Lower leg skin (tissue), 4 donors: ENCODE measurements at regions not wholly inside any gene's neighbourhood (a gene's known extent, or its start where the extent isn't known, plus 50 kb on each side); places are given as distances from the start of the nearest gene placed in this dataset.

Source experiments
- DNase-seq, 2 donors: peaks; one replicate each; pipeline ENCODE4 v3.0.0-alpha.2; 2019; ENCODE audit warnings: low spot score in 2 of 2
- H3K4me3 ChIP-seq: fragments of 200-600 bp; sonication (generic); 2 replicates; pipeline ENCODE4 v1.5.1; 2017; ENCODE audit warnings: mild to moderate bottlenecking, low read depth; ENCODE audit not compliant: poor library complexity, severe bottlenecking
- POLR2A ChIP-seq, 2 donors: fragments of 450-650 bp; IDR thresholded peaks; one replicate each; pipeline ENCODE4 v1.6.1; 2016 to 2017; ENCODE audit warnings: antibody characterized with exemption in 2 of 2, mild to moderate bottlenecking in 1 of 2, moderate library complexity in 1 of 2
- WGBS, 2 donors: methylation state at CpG; one replicate each; pipeline ENCODE4 v1.1.5; 2018; 5-methylcytosine and 5-hydroxymethylcytosine counted together
- intact Hi-C: fragments of 100-400 bp; cut with DNase I; formaldehyde crosslinking; loops from one replicate; pipeline ENCODE4 v1.15.0; 2023; ENCODE audit warnings: low total_unique reads
- TF ChIP-seq, protein P1 (sequence below), 3 donors: fragments of 450-650 bp; IDR thresholded peaks; one replicate each; pipeline ENCODE4 v1.5.1; 2016; ENCODE audit warnings: antibody characterized with exemption in 3 of 3, mild to moderate bottlenecking in 3 of 3, moderate library complexity in 2 of 3

DNA sequence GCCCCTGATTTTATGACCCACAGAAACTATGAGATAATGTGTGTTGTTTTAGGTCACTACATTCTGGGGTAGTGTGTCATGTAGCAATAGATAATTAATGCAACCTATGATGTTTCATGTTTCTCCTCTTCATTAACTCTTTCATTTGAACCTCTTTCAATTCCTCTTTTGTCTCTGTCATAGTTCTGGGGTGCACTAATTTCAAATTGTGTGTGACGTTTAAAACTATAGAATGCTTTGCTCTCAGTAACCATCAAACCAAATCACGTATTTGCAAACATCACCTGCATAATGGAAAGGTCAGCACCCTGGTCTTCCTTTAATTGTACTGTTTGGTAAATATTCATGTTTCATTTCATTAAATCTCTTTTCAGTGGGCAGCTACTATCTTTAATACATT is 621.6 kb downstream of the TLR4 start:
- no peak for DNase-seq
- no peak overlapping the region for H3K4me3 ChIP-seq
- 82 to 85% methylated on average over 2 of the region's 2 CpGs for WGBS, 2 donors
- intact Hi-C loops, result no loop called here
- TF ChIP-seq POLR2A (IDR thresholded peaks at IDR 0.05), result no peak
- TF ChIP-seq, protein P1, sequence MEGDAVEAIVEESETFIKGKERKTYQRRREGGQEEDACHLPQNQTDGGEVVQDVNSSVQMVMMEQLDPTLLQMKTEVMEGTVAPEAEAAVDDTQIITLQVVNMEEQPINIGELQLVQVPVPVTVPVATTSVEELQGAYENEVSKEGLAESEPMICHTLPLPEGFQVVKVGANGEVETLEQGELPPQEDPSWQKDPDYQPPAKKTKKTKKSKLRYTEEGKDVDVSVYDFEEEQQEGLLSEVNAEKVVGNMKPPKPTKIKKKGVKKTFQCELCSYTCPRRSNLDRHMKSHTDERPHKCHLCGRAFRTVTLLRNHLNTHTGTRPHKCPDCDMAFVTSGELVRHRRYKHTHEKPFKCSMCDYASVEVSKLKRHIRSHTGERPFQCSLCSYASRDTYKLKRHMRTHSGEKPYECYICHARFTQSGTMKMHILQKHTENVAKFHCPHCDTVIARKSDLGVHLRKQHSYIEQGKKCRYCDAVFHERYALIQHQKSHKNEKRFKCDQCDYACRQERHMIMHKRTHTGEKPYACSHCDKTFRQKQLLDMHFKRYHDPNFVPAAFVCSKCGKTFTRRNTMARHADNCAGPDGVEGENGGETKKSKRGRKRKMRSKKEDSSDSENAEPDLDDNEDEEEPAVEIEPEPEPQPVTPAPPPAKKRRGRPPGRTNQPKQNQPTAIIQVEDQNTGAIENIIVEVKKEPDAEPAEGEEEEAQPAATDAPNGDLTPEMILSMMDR (IDR thresholded peaks at IDR 0.05), result no peak

DNA sequence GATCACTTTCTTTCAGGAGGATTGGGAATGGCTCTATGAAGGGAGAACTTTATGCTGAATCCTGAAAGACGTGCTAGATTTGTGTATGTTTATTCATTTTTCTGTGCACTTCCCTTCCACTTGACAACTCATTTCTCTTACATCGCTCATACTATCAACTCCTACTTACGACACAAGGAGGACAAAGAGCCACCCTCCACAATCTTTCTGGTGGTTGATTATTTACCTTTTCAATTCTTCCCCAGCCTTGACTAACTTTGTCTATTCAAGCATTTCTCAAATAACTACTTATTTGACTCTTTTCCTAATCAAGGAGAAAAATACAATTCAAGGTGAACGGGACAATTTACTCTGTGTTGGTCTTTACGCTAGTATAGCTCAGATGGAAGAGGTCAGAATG is 622.1 kb downstream of the TLR4 start:
- WGBS, 2 donors, result 92% methylated on average over 5 of the region's 5 CpGs
- no peak for DNase-seq
- TF ChIP-seq, protein P1 (IDR thresholded peaks at IDR 0.05), result no peak
- no peak for TF ChIP-seq POLR2A (IDR thresholded peaks at IDR 0.05)
- intact Hi-C loops, result no loop called here
- no peak overlapping the region for H3K4me3 ChIP-seq

DNA sequence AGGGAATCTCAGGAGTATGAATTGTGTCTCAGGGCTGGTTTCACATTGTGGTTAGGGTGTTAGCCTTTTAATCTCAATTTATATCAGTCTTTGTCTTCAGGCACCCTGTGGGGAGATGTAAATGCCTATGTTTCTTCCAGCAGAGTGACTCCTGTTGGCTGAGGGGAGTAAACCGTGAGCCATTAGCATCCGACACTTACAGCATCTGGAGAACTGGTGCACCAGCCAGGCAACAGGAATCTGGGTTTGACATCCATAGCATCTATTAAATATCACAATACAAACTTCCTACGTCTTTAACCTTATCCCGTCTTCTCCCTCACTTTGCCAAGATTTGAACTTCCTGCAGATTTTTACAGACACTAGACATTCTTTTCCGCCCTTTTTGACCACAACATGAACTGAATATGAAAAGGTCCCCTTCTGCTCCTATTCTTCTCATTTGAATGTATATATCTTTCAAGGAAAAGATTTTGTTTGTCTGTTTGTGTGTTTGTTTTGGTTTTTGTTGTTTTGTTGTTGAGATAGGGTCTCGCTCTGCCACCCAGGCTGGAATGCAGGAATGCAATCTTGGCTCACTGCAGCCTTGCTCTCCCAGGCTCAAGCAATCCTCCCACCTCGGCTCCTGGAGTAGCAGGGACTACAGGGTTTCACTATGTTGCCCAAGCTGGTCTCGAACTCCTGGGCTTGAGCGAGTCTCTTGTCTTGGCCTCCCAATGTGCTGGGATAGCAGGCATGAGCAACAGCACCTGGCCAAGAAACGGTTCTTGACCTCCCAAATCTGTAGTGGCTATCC is 626.2 kb downstream of the TLR4 start:
- TF ChIP-seq, protein P1 (IDR thresholded peaks at IDR 0.05), result no peak
- no peak for TF ChIP-seq POLR2A (IDR thresholded peaks at IDR 0.05)
- intact Hi-C loops, result no loop called here
- WGBS, 2 donors, result 67 to 79% methylated on average over 10 of the region's 10 CpGs
- H3K4me3 ChIP-seq, result no peak overlapping the region
- DNase-seq, result no peak

DNA sequence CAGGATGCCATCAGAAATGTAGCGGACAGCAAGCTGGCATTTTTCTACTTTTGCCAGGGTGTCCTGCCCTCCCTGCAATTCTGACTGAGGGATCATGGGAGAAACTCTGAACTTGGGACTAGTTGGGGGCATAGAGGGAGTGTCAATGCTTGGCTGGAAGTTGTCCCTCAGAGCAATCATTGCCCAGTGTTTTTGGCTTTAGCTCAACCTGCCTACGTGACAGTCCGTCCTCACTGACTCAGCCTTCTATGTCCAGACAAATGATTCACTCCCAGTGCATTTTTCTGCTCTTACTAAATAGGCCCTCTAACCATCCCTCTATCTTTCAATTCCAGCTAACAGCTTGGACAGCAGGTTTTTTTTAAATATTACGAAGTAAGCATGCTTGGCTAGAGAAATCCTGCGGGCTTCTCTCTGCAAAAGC is 627.4 kb downstream of the TLR4 start:
- WGBS, 2 donors, result 74 to 80% methylated on average over 5 of the region's 5 CpGs
- no peak for DNase-seq
- TF ChIP-seq POLR2A (IDR thresholded peaks at IDR 0.05), result no peak
- TF ChIP-seq, protein P1 (IDR thresholded peaks at IDR 0.05), result no peak
- H3K4me3 ChIP-seq, result no peak overlapping the region
- intact Hi-C loops, result no loop called here

DNA sequence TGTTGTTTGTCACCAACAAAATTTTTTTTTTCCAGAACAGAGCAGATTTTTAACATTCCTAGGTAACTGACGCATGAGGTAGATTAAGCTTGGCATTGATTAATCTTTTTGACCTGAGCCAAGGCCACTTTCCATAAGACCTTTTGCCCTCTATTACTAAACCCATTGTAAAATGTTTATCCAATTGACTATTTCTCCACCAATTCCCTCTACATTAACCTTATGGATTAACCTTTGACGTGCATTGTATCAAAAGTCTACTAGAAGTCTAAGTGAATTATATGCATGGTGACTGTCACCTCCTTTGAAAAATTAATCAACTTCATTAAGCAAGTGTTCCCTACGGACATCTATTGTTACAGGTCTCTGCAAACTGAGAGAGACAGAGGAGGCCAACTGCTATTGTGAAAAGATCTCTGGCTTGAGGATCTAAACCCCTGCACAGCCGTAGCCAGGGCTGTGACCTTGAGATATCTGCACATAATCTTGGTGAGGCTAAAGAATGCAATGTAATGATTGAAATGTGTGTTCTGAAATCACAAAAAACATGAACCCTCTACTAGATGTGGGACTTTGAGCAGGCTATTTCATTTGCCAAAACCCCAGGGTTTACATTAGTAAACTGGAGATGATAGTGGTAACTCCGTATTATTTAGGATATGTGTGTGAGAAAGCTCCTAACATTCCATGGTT is 632.2 kb downstream of the TLR4 start:
- H3K4me3 ChIP-seq, result no peak overlapping the region
- DNase-seq, result no peak
- 59 to 63% methylated on average over 5 of the region's 5 CpGs for WGBS, 2 donors
- intact Hi-C loops, result no loop called here
- TF ChIP-seq POLR2A (IDR thresholded peaks at IDR 0.05), result no peak
- TF ChIP-seq, protein P1 (IDR thresholded peaks at IDR 0.05), result no peak
